SK-N-MC (cell line): ENCODE measurements at regions not wholly inside any gene's neighbourhood (a gene's known extent, or its start where the extent isn't known, plus 50 kb on each side); places are given as distances from the start of the nearest gene placed in this dataset.

Experiments used
- EZH2 ChIP-seq: fragments of 200-600 bp; sonication (generic); IDR thresholded peaks from one replicate; pipeline ENCODE4 v1.6.1; 2017; ENCODE audit warnings: antibody characterized with exemption
- FOXP2 ChIP-seq: optimal IDR thresholded peaks from 2 replicates; pipeline ENCODE3; 2011; ENCODE audit warnings: mild to moderate bottlenecking, moderate library complexity; ENCODE audit not compliant: insufficient read depth; ENCODE audit errors: extremely low read length, control extremely low read depth
- POLR2AphosphoS5 ChIP-seq: IDR thresholded peaks from 2 replicates; pipeline ENCODE4 v1.6.1; 2012; ENCODE audit warnings: mild to moderate bottlenecking, low read depth, low read length, borderline replicate concordance

DNA sequence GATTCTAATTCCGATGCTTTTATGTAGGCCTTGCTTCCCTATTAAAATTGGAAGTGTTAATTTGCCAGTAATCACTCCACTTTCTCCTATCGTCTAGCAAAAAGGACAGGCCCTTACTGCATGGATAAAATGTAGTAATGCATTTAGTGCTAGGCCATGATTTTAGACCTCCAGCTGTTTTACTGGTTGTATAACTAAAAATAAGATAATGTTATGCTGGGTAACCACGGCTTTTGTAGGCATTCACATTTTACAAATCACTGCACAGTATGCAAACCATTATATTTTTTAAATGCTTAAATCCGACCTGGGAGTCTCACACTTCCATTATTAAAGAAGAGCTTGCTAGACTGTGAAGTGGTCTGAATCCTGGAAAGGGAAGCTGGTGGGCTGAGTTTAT lies 179.5 kb downstream of the TFAP2A start:
- TF ChIP-seq FOXP2 (no peak), EZH2 (no peak), POLR2AphosphoS5 (peak; percentile 54; the same call in 1 of the 2 replicates)
